ENCODE measurements at regions not wholly inside any gene's neighbourhood (a gene's known extent, or its start where the extent isn't known, plus 50 kb on each side); places are given as distances from the start of the nearest gene placed in this dataset.
A peak's percentile ranks its signal among the peaks of the same experiment; 100 is the strongest.

- H3K4me3 ChIP-seq (ENCODE audit: low read length in 3 of 3), result no peak overlapping the region
- no peak overlapping the region for H3K27ac ChIP-seq (ENCODE audit: low read depth, low read length)
- no peaks in the 10 kb centered on the region for H3K36me3 ChIP-seq (ENCODE audit: control insufficient read depth in 3 of 3, insufficient read depth in 3 of 3, low read length in 3 of 3)
- H3K9me3 ChIP-seq (ENCODE audit: control insufficient read depth in 3 of 3, low read length in 3 of 3), result no peaks in the 10 kb centered on the region
- H3K27me3 ChIP-seq (ENCODE audit: control insufficient read depth in 3 of 3, insufficient read depth in 3 of 3, low read length in 3 of 3), result no peaks in the 10 kb centered on the region
- no peak overlapping the region for H3K9ac ChIP-seq (ENCODE audit: low read depth in 1 of 3, low read length in 3 of 3)
- H3K4me1 ChIP-seq (ENCODE audit: control insufficient read depth in 3 of 3, insufficient read depth in 3 of 3, low read length in 3 of 3), result no peaks in the 10 kb centered on the region
Measured at GRCh38 chr9:13904746-13905145, 409.2 kb downstream of the NFIB start.

- no peak overlapping the region for H3K27ac ChIP-seq (ENCODE audit: low read depth, low read length)
Measured at GRCh38 chr9:13904311-13904710, 409.6 kb downstream of the NFIB start.

GRCh38 chr9:13902286-13903066 lies 411.5 kb downstream of the NFIB start:
- no peaks in the 10 kb centered on the region for H3K9me3 ChIP-seq (ENCODE audit: control insufficient read depth in 3 of 3, low read length in 3 of 3)
- peaks cover 0 to 2% (median 0%) of the 10 kb centered on the region in 3 donors for H3K4me1 ChIP-seq (ENCODE audit: control insufficient read depth in 3 of 3, insufficient read depth in 3 of 3, low read length in 3 of 3)

More at GRCh38 chr9:13904311-13904710, 409.6 kb downstream of the NFIB start:
- no peaks in the 10 kb centered on the region for H3K27me3 ChIP-seq (ENCODE audit: control insufficient read depth in 3 of 3, insufficient read depth in 3 of 3, low read length in 3 of 3)
- no peaks in the 10 kb centered on the region for H3K4me1 ChIP-seq (ENCODE audit: control insufficient read depth in 3 of 3, insufficient read depth in 3 of 3, low read length in 3 of 3)
- no peaks in the 10 kb centered on the region for H3K9me3 ChIP-seq (ENCODE audit: control insufficient read depth in 3 of 3, low read length in 3 of 3)
- H3K4me3 ChIP-seq (ENCODE audit: low read length in 3 of 3), result no peak overlapping the region
- no peak overlapping the region for H3K9ac ChIP-seq (ENCODE audit: low read depth in 1 of 3, low read length in 3 of 3)
- no peaks in the 10 kb centered on the region for H3K36me3 ChIP-seq (ENCODE audit: control insufficient read depth in 3 of 3, insufficient read depth in 3 of 3, low read length in 3 of 3)

GRCh38 chr9:13901176-13901575 lies 412.8 kb downstream of the NFIB start:
- no peak overlapping the region for H3K9ac ChIP-seq (ENCODE audit: low read depth in 1 of 3, low read length in 3 of 3)
- no peaks in the 10 kb centered on the region for H3K27me3 ChIP-seq (ENCODE audit: control insufficient read depth in 3 of 3, insufficient read depth in 3 of 3, low read length in 3 of 3)
- no peak overlapping the region for H3K4me3 ChIP-seq (ENCODE audit: low read length in 3 of 3)
- peaks cover 0 to 9% (median 0%) of the 10 kb centered on the region in 3 donors for H3K4me1 ChIP-seq (ENCODE audit: control insufficient read depth in 3 of 3, insufficient read depth in 3 of 3, low read length in 3 of 3)
- no peak overlapping the region for H3K27ac ChIP-seq (ENCODE audit: low read depth, low read length)
- H3K36me3 ChIP-seq (ENCODE audit: control insufficient read depth in 3 of 3, insufficient read depth in 3 of 3, low read length in 3 of 3), result no peaks in the 10 kb centered on the region
- no peaks in the 10 kb centered on the region for H3K9me3 ChIP-seq (ENCODE audit: control insufficient read depth in 3 of 3, low read length in 3 of 3)

More at GRCh38 chr9:13902286-13903066, 411.5 kb downstream of the NFIB start:
- no peak overlapping the region for H3K4me3 ChIP-seq (ENCODE audit: low read length in 3 of 3)
- no peaks in the 10 kb centered on the region for H3K27me3 ChIP-seq (ENCODE audit: control insufficient read depth in 3 of 3, insufficient read depth in 3 of 3, low read length in 3 of 3)
- no peak overlapping the region for H3K27ac ChIP-seq (ENCODE audit: low read depth, low read length)
- no peaks in the 10 kb centered on the region for H3K36me3 ChIP-seq (ENCODE audit: control insufficient read depth in 3 of 3, insufficient read depth in 3 of 3, low read length in 3 of 3)
- H3K9ac ChIP-seq (ENCODE audit: low read depth in 1 of 3, low read length in 3 of 3), result no peak overlapping the region

GRCh38 chr9:13900449-13900848 lies 413.5 kb downstream of the NFIB start:
- Histone ChIP-seq H3K27ac (ENCODE audit: low read depth, low read length) (no peak overlapping the region), H3K27me3 (ENCODE audit: control insufficient read depth in 3 of 3, insufficient read depth in 3 of 3, low read length in 3 of 3) (no peaks in the 10 kb centered on the region), H3K4me3 (ENCODE audit: low read length in 3 of 3) (no peak overlapping the region), H3K9ac (ENCODE audit: low read depth in 1 of 3, low read length in 3 of 3) (no peak overlapping the region), H3K9me3 (ENCODE audit: control insufficient read depth in 3 of 3, low read length in 3 of 3) (no peaks in the 10 kb centered on the region), H3K36me3 (ENCODE audit: control insufficient read depth in 3 of 3, insufficient read depth in 3 of 3, low read length in 3 of 3) (no peaks in the 10 kb centered on the region), H3K4me1 (ENCODE audit: control insufficient read depth in 3 of 3, insufficient read depth in 3 of 3, low read length in 3 of 3) (peaks cover 0 to 9% (median 0%) of the 10 kb centered on the region in 3 donors)

GRCh38 chr9:13899924-13900323 lies 414.0 kb downstream of the NFIB start:
- Histone ChIP-seq H3K9me3 (ENCODE audit: control insufficient read depth in 3 of 3, low read length in 3 of 3) (no peaks in the 10 kb centered on the region), H3K27me3 (ENCODE audit: control insufficient read depth in 3 of 3, insufficient read depth in 3 of 3, low read length in 3 of 3) (no peaks in the 10 kb centered on the region), H3K4me1 (ENCODE audit: control insufficient read depth in 3 of 3, insufficient read depth in 3 of 3, low read length in 3 of 3) (peaks cover 0 to 9% (median 0%) of the 10 kb centered on the region in 3 donors), H3K27ac (ENCODE audit: low read depth, low read length) (peak overlapping the region; percentile 36), H3K36me3 (ENCODE audit: control insufficient read depth in 3 of 3, insufficient read depth in 3 of 3, low read length in 3 of 3) (no peaks in the 10 kb centered on the region), H3K4me3 (ENCODE audit: low read length in 3 of 3) (no peak overlapping the region), H3K9ac (ENCODE audit: low read depth in 1 of 3, low read length in 3 of 3) (no peak overlapping the region)

- H3K4me3 ChIP-seq (ENCODE audit: low read length in 3 of 3), result no peak overlapping the region
- no peaks in the 10 kb centered on the region for H3K27me3 ChIP-seq (ENCODE audit: control insufficient read depth in 3 of 3, insufficient read depth in 3 of 3, low read length in 3 of 3)
- H3K9ac ChIP-seq (ENCODE audit: low read depth in 1 of 3, low read length in 3 of 3), result no peak overlapping the region
- peaks cover 0 to 9% (median 0%) of the 10 kb centered on the region in 3 donors for H3K4me1 ChIP-seq (ENCODE audit: control insufficient read depth in 3 of 3, insufficient read depth in 3 of 3, low read length in 3 of 3)
- no peaks in the 10 kb centered on the region for H3K36me3 ChIP-seq (ENCODE audit: control insufficient read depth in 3 of 3, insufficient read depth in 3 of 3, low read length in 3 of 3)
- no peak overlapping the region for H3K27ac ChIP-seq (ENCODE audit: low read depth, low read length)
- no peaks in the 10 kb centered on the region for H3K9me3 ChIP-seq (ENCODE audit: control insufficient read depth in 3 of 3, low read length in 3 of 3)
Measured at GRCh38 chr9:13898957-13899356, 415.0 kb downstream of the NFIB start.

- Histone ChIP-seq H3K27ac (ENCODE audit: low read depth, low read length) (peak overlapping the region; percentile 61), H3K9me3 (ENCODE audit: control insufficient read depth in 3 of 3, low read length in 3 of 3) (no peaks in the 10 kb centered on the region), H3K9ac (ENCODE audit: low read depth in 1 of 3, low read length in 3 of 3) (no peak overlapping the region), H3K36me3 (ENCODE audit: control insufficient read depth in 3 of 3, insufficient read depth in 3 of 3, low read length in 3 of 3) (no peaks in the 10 kb centered on the region), H3K4me3 (ENCODE audit: low read length in 3 of 3) (no peak overlapping the region), H3K4me1 (ENCODE audit: control insufficient read depth in 3 of 3, insufficient read depth in 3 of 3, low read length in 3 of 3) (peaks cover 0 to 9% (median 0%) of the 10 kb centered on the region in 3 donors), H3K27me3 (ENCODE audit: control insufficient read depth in 3 of 3, insufficient read depth in 3 of 3, low read length in 3 of 3) (no peaks in the 10 kb centered on the region)
Measured at GRCh38 chr9:13896922-13897835, 416.8 kb downstream of the NFIB start.

GRCh38 chr9:13896047-13896446 lies 417.9 kb downstream of the NFIB start:
- Histone ChIP-seq H3K9ac (ENCODE audit: low read depth in 1 of 3, low read length in 3 of 3) (no peak overlapping the region), H3K36me3 (ENCODE audit: control insufficient read depth in 3 of 3, insufficient read depth in 3 of 3, low read length in 3 of 3) (no peaks in the 10 kb centered on the region), H3K27ac (ENCODE audit: low read depth, low read length) (peak overlapping the region; percentile 61), H3K4me1 (ENCODE audit: control insufficient read depth in 3 of 3, insufficient read depth in 3 of 3, low read length in 3 of 3) (peaks cover 0 to 9% (median 0%) of the 10 kb centered on the region in 3 donors), H3K4me3 (ENCODE audit: low read length in 3 of 3) (no peak overlapping the region), H3K9me3 (ENCODE audit: control insufficient read depth in 3 of 3, low read length in 3 of 3) (no peaks in the 10 kb centered on the region), H3K27me3 (ENCODE audit: control insufficient read depth in 3 of 3, insufficient read depth in 3 of 3, low read length in 3 of 3) (no peaks in the 10 kb centered on the region)

- no peaks in the 10 kb centered on the region for H3K9me3 ChIP-seq (ENCODE audit: control insufficient read depth in 3 of 3, low read length in 3 of 3)
- no peaks in the 10 kb centered on the region for H3K36me3 ChIP-seq (ENCODE audit: control insufficient read depth in 3 of 3, insufficient read depth in 3 of 3, low read length in 3 of 3)
- H3K27ac ChIP-seq (ENCODE audit: low read depth, low read length), result no peak overlapping the region
- H3K27me3 ChIP-seq (ENCODE audit: control insufficient read depth in 3 of 3, insufficient read depth in 3 of 3, low read length in 3 of 3), result no peaks in the 10 kb centered on the region
- no peaks in the 10 kb centered on the region for H3K4me1 ChIP-seq (ENCODE audit: control insufficient read depth in 3 of 3, insufficient read depth in 3 of 3, low read length in 3 of 3)
- no peak overlapping the region for H3K4me3 ChIP-seq (ENCODE audit: low read length in 3 of 3)
- no peak overlapping the region for H3K9ac ChIP-seq (ENCODE audit: low read depth in 1 of 3, low read length in 3 of 3)
Measured at GRCh38 chr9:13885258-13885657, 428.7 kb downstream of the NFIB start.

All from skeletal muscle tissue (tissue), 3 donors.